RPMI7951 (cell line): ENCODE measurements at regions not wholly inside any gene's neighbourhood (a gene's known extent, or its start where the extent isn't known, plus 50 kb on each side); places are given as distances from the start of the nearest gene placed in this dataset.

Experiments used
- DNase-seq: peaks from one replicate; pipeline ENCODE4 v3.0.0-alpha.2; 2012; ENCODE audit warnings: low read depth

DNA sequence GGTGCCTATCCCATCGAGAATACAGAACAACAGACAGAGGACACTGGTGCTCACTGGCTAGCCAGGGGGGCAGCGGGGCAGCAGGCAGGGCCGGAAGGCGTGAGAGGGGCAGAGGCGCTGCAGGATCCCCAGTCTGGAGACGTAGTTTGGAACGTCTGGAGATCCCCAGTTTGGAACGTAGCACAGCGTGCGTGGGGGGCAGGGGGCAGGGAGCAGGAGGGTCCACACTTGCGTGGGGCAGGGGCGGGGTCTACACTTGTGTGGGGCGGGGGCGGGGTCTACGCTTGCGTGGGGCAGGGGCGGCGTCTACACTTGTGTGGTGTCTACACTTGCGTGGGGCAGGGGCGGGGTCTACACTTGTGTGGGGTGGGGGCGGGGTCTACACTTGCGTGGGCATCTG lies 107.2 kb downstream of the DACT2 start:
- DNase-seq: no peak

DNA sequence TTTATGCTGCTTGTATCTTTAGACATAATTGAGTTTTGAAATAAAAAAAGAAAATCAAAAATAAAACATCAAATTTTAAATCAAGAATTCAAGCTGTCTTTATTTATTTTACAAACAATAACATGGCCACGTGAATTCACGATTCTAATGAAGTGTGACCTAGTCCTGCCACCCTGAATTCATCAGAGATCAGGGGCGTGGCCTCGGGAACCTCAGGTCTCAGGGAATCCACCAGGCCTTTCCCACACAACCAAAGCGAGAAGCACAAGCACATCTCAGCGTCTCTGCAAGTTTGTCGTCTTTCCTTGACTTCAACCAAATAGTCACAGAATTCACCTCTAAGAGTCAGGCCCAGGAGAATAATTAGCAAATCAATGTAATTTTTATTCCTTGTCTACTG lies 107.9 kb downstream of the DACT2 start:
- no peak for DNase-seq

DNA sequence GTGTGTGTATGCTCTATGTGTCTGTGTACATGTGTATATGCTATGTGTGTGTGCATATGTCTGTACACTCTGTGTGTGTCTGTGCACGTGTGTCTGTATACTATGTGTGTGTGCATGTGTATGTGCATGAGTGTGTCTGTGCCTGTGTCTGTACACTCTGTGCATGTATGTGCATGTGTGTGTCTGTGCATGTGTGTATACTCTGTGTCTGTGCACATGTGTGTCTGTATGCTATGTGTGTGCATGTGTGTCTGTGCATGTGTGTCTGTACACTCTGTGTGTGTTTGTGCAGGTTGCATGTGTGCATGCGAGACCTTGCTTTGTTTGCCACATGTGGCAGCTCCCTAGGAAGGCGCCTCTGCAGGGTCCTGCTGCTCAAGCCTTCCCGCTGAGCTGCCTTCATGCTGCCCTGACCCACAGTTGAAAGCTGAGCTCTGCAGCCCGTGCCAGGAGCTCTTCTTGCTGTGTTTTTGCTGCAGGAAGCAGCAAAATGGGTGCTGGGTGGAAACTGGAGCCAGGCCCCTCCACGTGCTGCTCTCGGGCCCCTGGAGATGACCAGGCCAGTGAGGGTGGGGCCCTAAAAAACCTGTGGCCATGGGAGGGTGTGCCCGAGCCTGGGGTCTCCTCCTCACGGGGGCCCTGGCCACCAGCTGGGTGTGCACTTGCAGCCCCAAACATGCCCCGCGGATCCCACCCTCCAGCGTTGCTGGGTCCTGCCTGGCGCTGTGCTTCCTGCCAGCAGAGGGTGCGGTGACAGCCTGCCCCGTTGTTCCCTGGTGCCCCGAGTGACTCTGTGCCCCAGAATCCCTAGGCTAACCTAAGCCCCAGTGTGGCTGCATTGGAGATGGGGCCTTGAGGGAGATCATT lies 109.1 kb downstream of the DACT2 start:
- no peak for DNase-seq

DNA sequence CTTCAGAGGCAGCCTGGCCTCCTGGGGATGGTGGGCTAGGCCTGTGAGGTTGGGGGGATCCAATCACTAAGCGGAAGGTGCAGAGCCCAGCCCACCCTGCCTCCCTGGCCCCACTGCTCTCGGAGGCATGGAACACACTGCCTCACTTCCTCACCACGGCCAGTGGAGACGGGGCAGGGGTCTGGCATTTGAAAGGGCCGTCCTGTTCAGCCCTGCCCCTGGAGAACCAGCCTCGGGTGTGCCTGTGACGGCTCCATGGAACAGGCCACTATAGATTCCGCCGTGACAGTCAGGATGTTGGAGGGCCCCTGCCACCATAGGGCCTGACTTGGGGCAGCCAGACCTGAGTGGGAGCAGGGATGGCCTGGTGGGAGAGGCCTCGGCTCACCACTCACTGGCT lies 110.2 kb downstream of the DACT2 start:
- no peak for DNase-seq

DNA sequence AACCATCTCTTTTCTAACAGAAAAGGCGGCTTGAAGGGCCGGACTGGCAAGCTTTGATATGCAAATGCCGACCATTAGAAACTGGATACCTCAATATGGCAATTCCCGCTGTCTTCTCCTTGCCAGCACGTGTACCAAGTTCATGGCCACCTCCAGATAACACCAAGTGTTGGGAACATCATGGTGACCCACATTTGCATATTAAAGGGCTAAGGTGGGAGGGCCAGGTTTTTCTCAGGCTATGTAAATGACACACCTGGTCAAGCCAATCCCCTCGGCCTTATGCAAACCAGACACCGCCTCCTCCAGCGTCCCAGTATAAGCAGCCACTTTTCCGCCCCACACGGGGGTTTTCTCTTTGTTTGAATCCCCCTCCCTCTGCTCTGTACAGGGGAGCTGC lies 110.7 kb downstream of the DACT2 start:
- no peak for DNase-seq

DNA sequence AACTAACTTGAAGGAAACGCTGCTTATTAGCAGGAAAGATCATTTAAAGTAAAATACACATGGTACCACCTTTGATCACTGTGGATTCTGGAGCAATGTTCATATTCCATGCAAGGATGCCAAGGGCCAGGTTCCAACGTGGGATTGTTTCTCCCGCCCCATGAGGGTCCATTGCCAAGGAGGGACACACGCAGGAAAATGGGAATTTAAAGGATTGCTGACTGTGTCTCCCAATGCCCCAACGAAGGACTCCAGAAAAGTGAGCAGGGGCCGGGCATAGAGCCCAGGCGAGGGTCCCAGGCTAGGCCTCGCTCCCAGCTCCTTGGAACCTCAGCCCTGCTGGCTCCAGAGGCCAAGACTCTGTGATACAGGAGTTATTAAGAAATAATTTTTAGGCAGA lies 111.2 kb downstream of the DACT2 start:
- no peak for DNase-seq

DNA sequence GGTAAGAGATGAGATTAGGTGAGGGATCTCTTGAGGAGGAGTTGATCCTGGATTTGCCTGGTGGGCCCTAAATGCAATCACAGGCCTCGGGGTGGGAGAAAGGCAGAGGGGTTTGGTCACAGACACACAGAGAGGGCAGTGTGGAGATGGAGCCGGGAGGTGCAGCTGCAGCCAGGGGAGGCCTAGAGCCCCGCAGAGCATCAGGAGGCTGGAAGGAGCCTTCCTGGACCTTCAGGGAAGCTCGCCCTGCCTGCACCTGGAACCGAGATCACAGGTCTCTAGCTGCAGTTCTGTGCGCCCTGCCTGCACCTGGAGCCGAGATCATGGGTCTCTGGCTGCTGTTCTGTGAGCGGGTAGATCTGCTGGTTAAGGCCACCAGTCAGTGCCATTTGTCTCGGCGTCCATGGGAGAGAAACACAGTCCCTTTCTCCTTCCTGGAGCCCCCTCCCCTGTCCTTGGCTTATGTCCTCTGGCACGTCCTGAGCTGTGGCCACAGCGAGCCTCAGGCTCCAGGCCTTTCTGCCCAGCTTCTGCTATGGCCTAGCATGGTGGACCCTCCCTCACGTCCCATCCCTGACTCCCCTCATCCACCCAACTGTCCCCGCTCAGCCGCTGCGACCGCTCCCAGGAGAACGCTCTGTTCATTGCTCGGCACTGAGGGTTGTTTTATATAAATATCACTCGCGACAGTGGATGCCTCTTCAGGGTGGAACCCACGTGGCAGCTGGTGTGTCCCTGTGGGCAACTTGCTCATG lies 112.0 kb downstream of the DACT2 start:
- no peak for DNase-seq

DNA sequence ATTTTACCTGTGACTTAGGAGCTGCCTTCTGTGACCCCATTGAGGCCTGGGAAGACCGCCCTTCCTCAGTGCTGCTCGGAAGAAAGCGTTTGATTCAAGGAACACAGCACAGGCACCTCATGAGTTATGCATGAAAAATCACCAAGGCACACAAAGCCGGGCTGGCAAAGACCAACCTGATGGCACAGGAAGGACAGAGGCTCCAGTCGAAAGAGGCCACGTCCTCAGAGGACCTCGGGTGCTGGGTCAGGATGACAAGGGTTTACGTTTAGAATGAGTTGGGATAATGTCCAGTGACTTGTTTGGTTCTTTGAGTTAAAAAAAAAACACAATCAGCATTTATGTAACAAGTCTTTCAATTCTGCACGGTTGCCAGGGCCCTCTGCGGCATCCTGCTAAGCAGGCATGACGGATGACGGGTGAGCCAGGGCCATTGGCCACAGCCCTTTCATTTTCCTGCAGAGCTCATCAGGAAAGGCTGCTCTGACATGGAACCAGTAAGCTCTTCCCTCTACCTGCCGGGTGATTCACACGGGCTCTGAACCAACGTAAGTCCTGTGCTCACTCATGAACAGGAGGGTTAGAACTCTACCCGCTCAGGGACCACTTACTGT lies 112.8 kb downstream of the DACT2 start:
- no peak for DNase-seq

DNA sequence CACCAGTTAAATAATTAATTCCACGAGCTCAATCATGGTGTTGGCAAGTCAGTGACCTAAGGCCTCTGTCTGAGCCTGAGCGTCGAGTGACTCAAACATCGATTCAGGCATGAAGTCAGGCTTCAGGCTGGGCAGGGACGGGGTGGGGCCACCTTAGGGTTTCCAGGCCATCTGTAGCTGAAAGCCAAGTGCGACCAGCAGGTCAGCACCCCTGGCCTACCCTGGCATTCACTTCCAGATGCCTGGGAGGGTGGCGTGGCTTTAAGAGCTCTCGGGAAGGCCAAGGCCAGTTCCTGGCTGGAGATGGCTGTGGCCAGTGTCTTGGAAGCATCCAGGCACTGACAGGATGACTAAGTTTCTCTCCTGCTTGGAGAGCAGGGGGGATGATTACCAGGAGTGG lies 113.4 kb downstream of the DACT2 start:
- DNase-seq: no peak

DNA sequence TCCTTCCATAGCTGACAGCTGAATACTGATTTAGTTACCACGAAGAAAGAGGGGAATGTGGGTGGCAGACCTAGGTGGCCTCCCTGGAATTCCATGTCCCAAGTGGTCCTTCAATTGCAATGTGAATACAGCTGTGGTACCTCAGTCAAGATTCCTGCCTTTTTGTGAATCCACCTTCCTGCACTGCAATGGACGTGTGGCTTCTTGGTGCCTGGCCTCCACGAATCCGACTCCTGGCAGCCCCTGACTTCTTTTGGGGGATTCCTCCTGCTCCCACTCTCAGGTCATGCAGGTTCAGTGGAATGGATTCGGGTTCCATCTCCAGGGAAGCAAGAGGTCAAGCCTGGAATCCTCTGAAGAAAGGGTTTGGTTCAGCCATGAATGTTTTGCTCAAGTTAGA lies 117.8 kb downstream of the DACT2 start:
- no peak for DNase-seq

DNA sequence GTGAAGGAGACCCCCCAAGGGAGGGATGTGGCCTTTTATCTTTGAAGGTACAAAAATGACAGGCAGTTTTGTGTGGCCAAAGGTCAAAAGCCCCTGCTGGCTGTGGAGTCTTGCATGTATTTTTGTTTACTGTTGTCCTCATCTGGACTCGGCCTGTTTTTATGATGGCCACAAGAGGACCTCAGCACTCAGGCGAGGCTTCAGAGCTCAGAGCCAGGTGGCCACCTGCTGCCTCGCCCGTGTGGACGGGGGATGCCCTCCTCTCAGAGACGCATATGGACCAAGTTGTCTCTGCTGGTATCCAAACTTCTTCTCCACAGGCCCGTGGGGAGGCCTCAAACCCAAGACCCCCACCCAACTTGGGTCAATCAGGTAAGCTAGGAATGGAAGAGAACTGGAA lies 118.2 kb downstream of the DACT2 start:
- no peak for DNase-seq

DNA sequence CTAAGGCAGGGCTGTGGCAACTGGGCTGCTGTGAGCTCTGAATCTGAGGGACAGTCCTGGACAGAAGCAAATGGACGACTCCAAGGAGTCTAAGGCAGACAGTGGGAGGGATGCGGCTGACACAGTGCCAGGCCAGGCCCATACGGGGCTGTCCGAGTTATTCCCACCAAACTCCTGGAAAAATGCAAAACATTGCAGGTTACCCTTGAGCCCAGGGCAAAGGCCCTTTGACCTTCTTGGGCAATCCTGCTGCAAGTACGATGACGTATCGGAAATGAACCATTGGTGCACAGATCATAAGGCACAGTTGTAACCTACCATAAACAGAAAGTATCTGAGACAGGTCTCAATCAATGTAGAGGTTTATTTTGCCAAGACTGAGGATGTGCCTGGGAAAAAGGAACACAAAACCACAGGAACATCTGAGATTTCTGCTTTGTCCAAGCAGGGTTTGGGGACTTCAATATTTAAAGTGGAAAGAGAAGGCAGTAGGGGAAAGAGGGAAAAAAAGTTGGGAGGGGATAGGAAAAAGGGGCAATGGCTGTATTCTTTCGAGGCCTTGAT lies 118.9 kb downstream of the DACT2 start:
- DNase-seq: no peak

DNA sequence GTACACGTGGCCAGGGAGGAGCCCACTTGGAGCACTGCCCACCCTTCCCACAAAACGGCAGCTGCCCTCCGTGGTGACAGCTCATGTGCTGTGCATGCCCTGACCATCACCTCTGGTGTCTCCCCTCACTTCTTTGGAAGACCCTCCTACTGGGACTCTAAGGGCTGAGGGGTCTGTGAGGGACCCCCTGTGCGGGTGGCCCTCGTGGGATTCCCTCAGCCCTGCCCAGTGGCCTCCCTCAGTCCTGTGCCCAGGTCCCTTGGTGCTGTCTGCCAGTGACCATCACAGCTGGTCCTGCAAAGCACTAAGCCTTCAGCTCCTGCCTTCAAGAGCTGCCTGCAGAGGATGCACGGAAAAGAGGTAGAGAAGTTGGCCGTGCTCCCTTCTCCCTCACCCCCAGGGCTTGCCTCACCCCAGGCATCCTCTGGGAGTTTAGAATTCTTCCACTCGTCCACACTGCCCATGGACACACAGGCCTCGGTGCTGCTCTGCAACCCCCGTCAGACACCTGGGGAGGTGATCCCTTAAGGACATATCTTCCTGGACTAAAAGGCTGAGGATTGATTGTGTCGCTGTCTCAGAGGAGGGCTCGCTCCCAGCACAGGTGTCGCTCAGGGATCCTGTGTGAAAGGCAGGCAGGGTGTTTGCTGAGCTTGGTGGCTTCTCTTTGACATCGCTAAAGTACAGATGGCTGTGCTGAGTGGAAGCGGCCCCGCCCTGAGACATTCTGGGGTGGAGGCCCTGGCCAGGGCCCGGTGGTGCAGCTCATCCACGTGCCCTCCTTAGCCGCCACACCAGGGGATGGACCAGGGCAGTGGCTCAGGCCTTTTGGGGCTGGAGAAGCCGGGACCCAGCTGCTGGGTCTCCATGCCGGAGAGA lies 119.5 kb upstream of the FRMD1 start:
- no peak for DNase-seq

DNA sequence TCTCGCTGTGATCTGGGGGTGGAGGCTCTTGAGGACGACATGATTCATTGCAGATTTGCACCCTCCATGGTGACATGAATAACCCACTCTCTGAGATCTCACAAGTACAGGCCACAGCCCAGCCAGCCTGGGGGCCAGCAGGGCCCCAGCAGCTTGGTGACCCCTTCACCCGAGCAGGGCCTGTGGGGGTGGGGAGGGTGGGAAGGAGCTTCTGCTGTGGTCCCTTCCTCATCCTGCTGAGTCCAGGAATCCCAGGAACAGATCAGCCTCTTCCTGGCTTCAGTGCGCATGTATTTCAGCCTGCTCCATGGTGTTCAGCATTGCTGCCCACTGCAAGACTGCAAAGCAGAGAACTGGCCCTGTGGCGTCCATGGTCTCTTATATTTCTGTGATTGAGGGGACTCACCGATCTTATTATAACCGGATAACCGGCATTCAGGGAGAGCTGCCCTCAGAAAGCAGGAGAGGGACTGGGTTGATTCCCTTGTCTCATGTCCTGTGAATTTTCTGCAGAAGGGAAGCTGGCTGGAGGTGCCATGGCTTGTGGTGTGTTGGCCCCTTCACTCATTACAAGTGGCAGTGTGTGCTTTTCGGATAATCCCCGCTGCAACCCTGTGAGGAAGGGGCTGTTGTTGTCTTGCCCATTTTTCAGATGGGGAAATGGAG lies 118.8 kb upstream of the FRMD1 start:
- DNase-seq: no peak

DNA sequence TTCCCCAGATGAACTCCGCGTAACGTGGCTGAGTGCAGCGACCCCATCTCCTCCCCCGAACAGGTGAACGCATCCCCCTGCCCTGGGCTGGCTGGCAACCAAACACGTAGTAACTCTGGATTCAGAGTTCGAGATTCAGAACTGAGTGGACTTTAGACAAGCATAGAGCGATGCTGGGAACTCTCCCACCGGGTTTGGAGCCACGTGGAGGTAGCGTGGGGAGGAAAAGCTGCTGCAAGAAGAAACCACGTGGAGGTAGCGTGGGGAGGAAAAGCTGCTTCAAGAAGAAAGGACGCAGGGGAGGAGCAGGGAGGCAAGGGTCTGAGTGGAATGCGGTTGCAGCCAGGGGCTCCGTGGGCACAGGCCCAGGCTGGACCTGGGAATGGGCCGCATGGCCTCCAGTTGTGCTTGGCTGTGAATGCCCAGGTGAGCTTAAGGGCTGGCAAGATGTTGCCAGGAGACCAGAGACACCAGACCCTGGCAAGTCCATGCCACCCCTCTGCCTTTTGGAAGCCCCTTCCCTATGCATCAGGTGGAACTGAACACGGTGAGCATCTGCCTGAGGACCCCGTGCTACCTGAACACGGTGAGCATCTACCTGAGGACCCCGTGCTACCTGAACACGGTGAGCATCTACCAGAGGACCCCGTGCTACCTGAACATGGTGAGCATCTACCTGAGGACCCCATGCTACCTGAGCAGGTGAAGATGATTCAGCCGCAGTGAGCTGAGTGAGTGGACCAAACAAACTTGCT lies 118.0 kb upstream of the FRMD1 start:
- DNase-seq: no peak

DNA sequence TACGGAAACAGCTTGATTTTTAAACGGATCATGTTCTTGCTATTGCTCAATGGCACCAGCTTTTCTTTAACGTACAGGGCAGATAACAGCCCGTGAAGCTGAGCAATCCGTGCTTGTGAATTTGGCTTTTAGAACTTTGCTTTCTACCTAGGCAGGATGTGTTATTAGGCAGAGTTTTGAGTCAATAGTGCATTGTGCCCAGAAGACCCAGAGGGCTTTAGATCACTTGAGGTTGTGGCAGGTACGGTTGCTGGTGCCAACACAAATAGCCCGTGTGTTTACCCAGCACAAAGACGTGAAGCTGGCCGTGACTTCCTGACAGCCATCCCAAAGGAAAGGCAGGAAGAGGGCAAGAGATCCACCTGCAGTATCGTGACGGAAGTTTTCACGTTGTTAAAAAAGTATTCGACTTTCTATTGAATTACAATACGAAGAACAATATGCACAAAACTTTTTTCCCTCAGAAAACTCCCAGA lies 117.4 kb upstream of the FRMD1 start:
- DNase-seq: no peak

DNA sequence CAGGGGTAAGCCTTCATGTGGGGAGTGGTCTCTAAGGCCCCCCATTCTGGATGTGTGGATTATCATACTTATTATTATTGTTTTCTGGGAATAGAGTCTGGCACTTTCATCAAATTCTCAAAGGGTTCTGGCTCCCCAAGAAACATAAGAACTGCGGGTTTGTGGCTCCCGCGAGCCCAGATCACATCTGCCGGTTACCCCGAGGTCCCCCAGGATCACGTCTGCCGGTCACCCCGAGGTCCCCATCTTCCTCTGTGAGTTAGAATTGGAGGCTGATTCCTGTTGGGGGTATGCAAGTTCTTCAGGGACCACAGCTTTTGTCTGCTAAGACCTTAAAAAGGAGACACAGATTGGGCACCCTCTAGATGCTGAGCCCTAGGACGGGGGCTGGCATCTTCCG lies 116.7 kb upstream of the FRMD1 start:
- no peak for DNase-seq

DNA sequence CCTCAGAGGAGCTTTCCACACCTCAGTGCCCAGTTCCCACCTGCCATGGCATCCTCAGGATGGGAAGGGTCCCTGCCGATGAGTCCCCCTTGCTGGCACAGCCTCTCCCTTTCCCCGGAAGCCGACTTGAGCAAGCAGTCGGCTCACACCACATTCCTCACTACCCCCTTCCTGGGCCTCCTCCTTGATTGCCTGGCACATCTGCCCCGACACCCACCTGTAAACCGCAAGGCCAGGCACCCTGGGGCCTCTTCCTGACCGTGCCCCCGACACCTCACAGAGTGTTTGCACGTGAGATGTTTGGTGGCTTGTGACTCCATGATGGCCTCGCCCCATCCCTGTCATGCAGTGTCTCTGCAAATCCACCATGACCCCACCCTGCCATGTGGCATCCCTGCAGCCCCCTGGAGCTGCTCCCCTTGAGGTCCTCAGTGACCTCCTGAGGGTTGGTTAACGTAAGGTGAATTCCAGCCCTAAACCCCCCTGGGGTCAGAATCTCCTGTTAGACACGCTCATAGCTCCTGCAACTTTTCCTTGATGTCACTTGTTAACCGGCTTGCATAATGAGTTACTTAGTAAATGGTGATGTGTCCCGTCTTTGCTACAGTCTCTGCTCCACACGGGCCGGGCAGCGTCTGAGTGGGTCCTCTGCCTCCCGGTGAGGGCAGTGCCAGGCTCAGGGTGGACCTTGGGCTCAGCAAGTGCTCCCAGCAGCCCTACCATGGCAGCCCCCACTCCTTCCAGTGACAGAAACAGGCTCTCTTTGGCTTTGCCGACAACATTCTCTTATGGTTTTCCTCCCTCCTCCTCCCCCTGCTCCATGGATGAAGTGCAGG lies 115.9 kb upstream of the FRMD1 start:
- DNase-seq: no peak
